OCI-LY7 (cell line): ENCODE measurements at regions not wholly inside any gene's neighbourhood (a gene's known extent, or its start where the extent isn't known, plus 50 kb on each side); places are given as distances from the start of the nearest gene placed in this dataset.

ENCODE experiments used
- BruUV-seq: library from RNA; stranded (reverse); fragments of 400-500 nt; replicated peaks from 2 replicates; lab custom pipeline; 2021; lab: Mats Ljungman, UMichigan
- CTCF ChIA-PET: fragments of 300-600 bp; sonication (Branson Sonifier 250); formaldehyde crosslinking; loops from one replicate; lab custom pipeline; 2022; ENCODE audit warnings: antibody characterized with exemption; ENCODE audit not compliant: unreplicated experiment; lab: Charles Lee
- POLR2A ChIA-PET: fragments of 300-600 bp; sonication (Branson Sonifier 250); formaldehyde crosslinking; loops from one replicate; lab custom pipeline; 2022; ENCODE audit warnings: antibody characterized with exemption; lab: Charles Lee
- DNase-seq: peaks from one replicate; pipeline ENCODE4 v3.0.0-alpha.2; 2015; ENCODE audit warnings: low spot score
- H2AFZ ChIP-seq: fragments of 200-600 bp; sonication (generic), shearing (Covaris generic); 2 replicates; pipeline ENCODE4 v1.6.1; 2014; ENCODE audit warnings: mild to moderate bottlenecking, antibody characterized with exemption, low read length, moderate library complexity
- H3K27ac ChIP-seq: fragments of 200-600 bp; sonication (generic); 2 replicates; pipeline ENCODE4 v1.5.1; 2014; ENCODE audit warnings: mixed run types, low read depth, mild to moderate bottlenecking, moderate library complexity, low read length, inconsistent platforms; ENCODE audit not compliant: poor library complexity, severe bottlenecking
- H3K36me3 ChIP-seq: fragments of 200-600 bp; sonication (generic); 2 replicates; pipeline ENCODE4 v1.6.1; 2014; ENCODE audit warnings: mild to moderate bottlenecking, antibody characterized with exemption, low read length, moderate library complexity, mixed read lengths; ENCODE audit not compliant: insufficient read depth
- H3K4me1 ChIP-seq: fragments of 200-600 bp; sonication (generic); 2 replicates; pipeline ENCODE4 v1.5.1; 2014; ENCODE audit warnings: mild to moderate bottlenecking, low read length; ENCODE audit not compliant: insufficient read depth, poor library complexity, severe bottlenecking
- H3K4me2 ChIP-seq: fragments of 200-600 bp; sonication (generic); 2 replicates; pipeline ENCODE4 v1.6.1; 2014; ENCODE audit warnings: mild to moderate bottlenecking, low read length
- H3K4me3 ChIP-seq: fragments of 200-600 bp; sonication (generic); 2 replicates; pipeline ENCODE4 v1.5.1; 2014; ENCODE audit warnings: mild to moderate bottlenecking, low read depth, low read length; ENCODE audit not compliant: poor library complexity, severe bottlenecking
- H3K79me2 ChIP-seq: fragments of 200-600 bp; sonication (generic); 2 replicates; pipeline ENCODE4 v1.6.1; 2016; ENCODE audit warnings: low read depth, mild to moderate bottlenecking, low read length, moderate library complexity, mixed read lengths; ENCODE audit not compliant: insufficient read depth
- H3K9me2 ChIP-seq: fragments of 200-600 bp; sonication (generic); 2 replicates; pipeline ENCODE4 v1.6.1; 2016; ENCODE audit warnings: mild to moderate bottlenecking, low read length, mixed read lengths; ENCODE audit not compliant: insufficient read depth
- H3K9me3 ChIP-seq: fragments of 200-600 bp; sonication (generic); 2 replicates; pipeline ENCODE4 v1.6.1; 2014; ENCODE audit warnings: mild to moderate bottlenecking, mixed run types, low read length, mixed read lengths
- H4K20me1 ChIP-seq: fragments of 200-600 bp; sonication (generic); 2 replicates; pipeline ENCODE4 v1.6.1; 2014; ENCODE audit warnings: mild to moderate bottlenecking, antibody characterized with exemption, low read length, moderate library complexity, mixed read lengths; ENCODE audit not compliant: insufficient read depth
- EZH2phosphoT487 ChIP-seq: fragments of 200-600 bp; sonication (generic); IDR thresholded peaks from 2 replicates; pipeline ENCODE4 v1.6.1; 2018; ENCODE audit warnings: low read depth, borderline replicate concordance, mild to moderate bottlenecking, mixed run types, antibody characterized with exemption, low read length, moderate library complexity, mixed read lengths
- intact Hi-C: fragments of 100-400 bp; cut with micrococcal nuclease; formaldehyde crosslinking; loops from one replicate; pipeline ENCODE4 v1.10.0; 2022; ENCODE audit not compliant: unreplicated experiment
- TF ChIP-seq, protein P1 (sequence below): fragments of 200-600 bp; sonication (generic); conservative IDR thresholded peaks from 2 replicates; pipeline ENCODE4 v1.5.1; 2014; ENCODE audit warnings: mild to moderate bottlenecking, antibody characterized with exemption, low read length, moderate library complexity, mixed read lengths

DNA sequence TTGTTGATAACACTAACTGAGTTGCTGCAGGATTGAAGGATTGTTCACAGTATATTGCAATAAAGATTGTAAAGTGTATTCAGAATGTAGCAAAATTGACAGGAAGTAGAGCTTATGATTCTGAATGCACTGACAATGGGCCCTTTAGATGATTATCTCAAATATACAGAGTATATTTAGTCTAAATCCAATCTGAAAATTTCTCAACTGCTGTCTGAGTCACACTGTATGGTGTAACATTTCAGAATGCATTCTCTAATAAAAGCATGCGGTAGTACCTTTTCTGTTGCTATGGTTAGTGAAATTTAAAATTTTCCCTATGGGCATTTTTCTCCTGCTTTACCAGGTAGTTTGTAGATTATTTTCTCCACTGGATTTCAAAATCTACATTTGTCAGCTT lies 365.2 kb downstream of the PCDH17 start:
- H3K27ac ChIP-seq, result no peak overlapping the region
- no peaks in the 10 kb centered on the region for H4K20me1 ChIP-seq
- no peak for DNase-seq
- TF ChIP-seq EZH2phosphoT487, result no peak
- TF ChIP-seq, protein P1, sequence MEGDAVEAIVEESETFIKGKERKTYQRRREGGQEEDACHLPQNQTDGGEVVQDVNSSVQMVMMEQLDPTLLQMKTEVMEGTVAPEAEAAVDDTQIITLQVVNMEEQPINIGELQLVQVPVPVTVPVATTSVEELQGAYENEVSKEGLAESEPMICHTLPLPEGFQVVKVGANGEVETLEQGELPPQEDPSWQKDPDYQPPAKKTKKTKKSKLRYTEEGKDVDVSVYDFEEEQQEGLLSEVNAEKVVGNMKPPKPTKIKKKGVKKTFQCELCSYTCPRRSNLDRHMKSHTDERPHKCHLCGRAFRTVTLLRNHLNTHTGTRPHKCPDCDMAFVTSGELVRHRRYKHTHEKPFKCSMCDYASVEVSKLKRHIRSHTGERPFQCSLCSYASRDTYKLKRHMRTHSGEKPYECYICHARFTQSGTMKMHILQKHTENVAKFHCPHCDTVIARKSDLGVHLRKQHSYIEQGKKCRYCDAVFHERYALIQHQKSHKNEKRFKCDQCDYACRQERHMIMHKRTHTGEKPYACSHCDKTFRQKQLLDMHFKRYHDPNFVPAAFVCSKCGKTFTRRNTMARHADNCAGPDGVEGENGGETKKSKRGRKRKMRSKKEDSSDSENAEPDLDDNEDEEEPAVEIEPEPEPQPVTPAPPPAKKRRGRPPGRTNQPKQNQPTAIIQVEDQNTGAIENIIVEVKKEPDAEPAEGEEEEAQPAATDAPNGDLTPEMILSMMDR, result no peak
- H3K4me1 ChIP-seq, result no peaks in the 10 kb centered on the region
- ChIA-PET POLR2A (no interaction called here), CTCF (no interaction called here)
- no peaks in the 10 kb centered on the region for H3K36me3 ChIP-seq
- H3K9me3 ChIP-seq, result no peaks in the 10 kb centered on the region; the same call in 1 of the 2 replicates
- no peak overlapping the region for H3K4me3 ChIP-seq
- H3K79me2 ChIP-seq, result no peaks in the 10 kb centered on the region
- H2AFZ ChIP-seq, result no peak overlapping the region
- intact Hi-C loops, result no loop called here
- H3K4me2 ChIP-seq, result no peak overlapping the region
- no TSS peak for BruUV-seq
- no peaks in the 10 kb centered on the region for H3K9me2 ChIP-seq

DNA sequence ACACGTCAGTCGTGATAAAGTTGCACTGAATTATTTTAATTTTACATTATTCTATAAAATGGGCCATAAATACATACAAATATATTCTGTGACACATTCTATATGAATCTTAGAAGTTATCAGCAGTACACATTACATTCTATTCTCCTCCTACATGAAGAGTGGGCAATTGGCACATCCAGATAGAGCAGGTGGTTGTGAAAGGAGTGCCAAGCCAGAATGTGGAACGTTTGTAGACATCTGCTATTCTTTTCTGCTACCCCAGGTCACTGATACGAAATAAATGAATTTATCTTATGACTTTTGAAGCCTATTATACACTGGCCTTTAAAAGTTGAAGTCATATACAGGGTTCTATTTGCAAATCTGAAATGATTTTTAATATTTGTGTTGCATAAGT lies 373.2 kb downstream of the PCDH17 start:
- no peaks in the 10 kb centered on the region for H3K4me1 ChIP-seq
- H3K27ac ChIP-seq, result no peak overlapping the region
- intact Hi-C loops, result no loop called here
- H3K9me3 ChIP-seq, result no peaks in the 10 kb centered on the region; the same call in 1 of the 2 replicates
- no peak overlapping the region for H3K4me3 ChIP-seq
- no peaks in the 10 kb centered on the region for H3K36me3 ChIP-seq
- H3K4me2 ChIP-seq, result no peak overlapping the region
- H2AFZ ChIP-seq, result no peak overlapping the region
- CTCF ChIA-PET, result no interaction called here
- H3K79me2 ChIP-seq, result no peaks in the 10 kb centered on the region
- DNase-seq, result no peak
- H4K20me1 ChIP-seq, result no peaks in the 10 kb centered on the region
- no peaks in the 10 kb centered on the region for H3K9me2 ChIP-seq
- POLR2A ChIA-PET, result no interaction called here
- BruUV-seq, result no TSS peak
- TF ChIP-seq EZH2phosphoT487, result no peak
- TF ChIP-seq, protein P1, result no peak

DNA sequence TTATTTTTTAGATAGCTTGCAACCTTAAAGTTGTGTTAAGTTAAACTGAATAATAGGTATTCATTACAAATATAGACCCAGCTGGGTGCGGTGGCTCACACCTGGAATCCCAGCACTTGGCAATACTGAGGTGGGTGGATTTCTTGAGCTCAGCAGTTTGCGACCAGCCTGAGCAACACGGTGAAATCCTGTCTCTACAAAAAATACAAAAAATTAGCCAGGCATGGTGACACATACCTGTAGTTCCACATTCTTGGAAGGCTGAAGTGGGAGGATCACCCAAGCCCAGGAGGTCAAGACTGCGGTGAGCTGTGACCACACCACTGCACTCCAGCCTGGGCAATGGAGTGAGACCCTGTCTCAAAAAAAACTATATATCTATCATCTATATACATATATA lies 386.5 kb downstream of the PCDH17 start:
- H2AFZ ChIP-seq, result no peak overlapping the region
- H3K4me1 ChIP-seq, result no peaks in the 10 kb centered on the region
- DNase-seq, result no peak
- no peaks in the 10 kb centered on the region for H4K20me1 ChIP-seq
- no peaks in the 10 kb centered on the region for H3K36me3 ChIP-seq
- H3K4me3 ChIP-seq, result no peak overlapping the region
- POLR2A ChIA-PET, result interaction anchor here (0.6 kb wide), 1 partner anchor 247 kb away, joined by 3 read pairs; no protein-coding TSS in a partner anchor
- H3K9me2 ChIP-seq, result no peaks in the 10 kb centered on the region
- no peaks in the 10 kb centered on the region for H3K9me3 ChIP-seq
- intact Hi-C loops, result no loop called here
- BruUV-seq, result no TSS peak
- CTCF ChIA-PET, result no interaction called here
- H3K4me2 ChIP-seq, result no peak overlapping the region
- no peaks in the 10 kb centered on the region for H3K79me2 ChIP-seq
- H3K27ac ChIP-seq, result no peak overlapping the region
- TF ChIP-seq EZH2phosphoT487, result no peak
- TF ChIP-seq, protein P1, result no peak
